Activated CD8-positive, alpha-beta T cell treated with anti-CD3 and anti-CD28 coated beads, Interleukin-2, amount 10 ng/mL, durations not matched to agents 7 days and 5 days (primary cell): ENCODE measurements at regions not wholly inside any gene's neighbourhood (a gene's known extent, or its start where the extent isn't known, plus 50 kb on each side); places are given as distances from the start of the nearest gene placed in this dataset.

ENCODE experiments used
- ATAC-seq: fragments of 150-1000 bp; cut with Tn5 transposase; one replicate; pipeline ENCODE4 v1.10.0; 2021; ENCODE audit warnings: moderate library complexity
- CTCF ChIA-PET: fragments of 350-600 bp; sonication (Branson Sonifier 250); formaldehyde crosslinking; loops from one replicate; lab custom pipeline; 2021; ENCODE audit warnings: antibody characterized with exemption; lab: Charles Lee
- POLR2A ChIA-PET: fragments of 350-600 bp; sonication (Branson Sonifier 250); formaldehyde crosslinking; loops from one replicate; lab custom pipeline; 2021; ENCODE audit warnings: antibody characterized with exemption; lab: Charles Lee
- DNase-seq: peaks from one replicate; pipeline ENCODE4 v3.0.0-alpha.2; 2020
- H3K27ac Mint-ChIP-seq: one replicate; pipeline ENCODE4 v1.8.0; 2021; ENCODE audit warnings: mild to moderate bottlenecking, mixed read lengths
- H3K27me3 Mint-ChIP-seq: one replicate; pipeline ENCODE4 v1.8.0; 2021; ENCODE audit warnings: low read depth, mixed read lengths
- H3K36me3 Mint-ChIP-seq: one replicate; pipeline ENCODE4 v1.8.0; 2021; ENCODE audit warnings: low read depth, mixed read lengths
- H3K4me1 Mint-ChIP-seq: one replicate; pipeline ENCODE4 v1.8.0; 2021; ENCODE audit warnings: low read depth, mixed read lengths
- H3K4me3 Mint-ChIP-seq: one replicate; pipeline ENCODE4 v1.8.0; 2021; ENCODE audit warnings: mild to moderate bottlenecking, mixed read lengths
- H3K9me3 Mint-ChIP-seq: one replicate; pipeline ENCODE4 v1.8.0; 2022; ENCODE audit warnings: mixed read lengths; ENCODE audit not compliant: insufficient read depth

- Mint-ChIP-seq H3K4me3 (no peak overlapping the region), H3K36me3 (no peaks in the 10 kb centered on the region), H3K4me1 (no peaks in the 10 kb centered on the region), H3K27ac (no peak overlapping the region), H3K9me3 (peaks cover 7% of the 10 kb centered on the region), H3K27me3 (no peaks in the 10 kb centered on the region)
- ChIA-PET POLR2A (no interaction called here), CTCF (no interaction called here)
- no peak for ATAC-seq
- no peak for DNase-seq
Measured at GRCh38 chr5:153079396-153079795, 411.1 kb upstream of the GRIA1 start.

DNA sequence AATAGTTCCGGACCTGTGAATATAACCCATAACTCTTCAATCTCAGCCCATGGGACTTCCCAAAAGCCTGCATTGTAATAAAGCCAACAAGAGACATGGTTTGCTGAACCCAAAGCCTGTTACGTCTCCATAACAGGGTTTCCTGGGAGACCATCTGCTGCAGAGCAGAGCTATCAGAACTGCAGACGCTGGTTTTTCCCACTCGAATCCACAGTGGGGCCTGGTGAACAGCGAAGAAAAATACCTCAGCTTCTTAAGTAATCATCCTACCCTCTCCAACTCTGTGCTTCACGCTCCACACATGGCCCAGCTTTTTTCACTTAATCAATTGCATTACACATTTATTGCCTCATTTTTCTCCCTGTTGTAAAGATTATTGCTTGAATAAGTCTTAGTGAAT lies 409.5 kb upstream of the GRIA1 start:
- no peaks in the 10 kb centered on the region for H3K36me3 Mint-ChIP-seq
- no peak for ATAC-seq
- DNase-seq: no peak
- no peaks in the 10 kb centered on the region for H3K4me1 Mint-ChIP-seq
- ChIA-PET CTCF (no interaction called here), POLR2A (no interaction called here)
- no peak overlapping the region for H3K4me3 Mint-ChIP-seq
- H3K27me3 Mint-ChIP-seq: no peaks in the 10 kb centered on the region
- H3K9me3 Mint-ChIP-seq: peaks cover 7% of the 10 kb centered on the region
- no peak overlapping the region for H3K27ac Mint-ChIP-seq

GRCh38 chr5:153081385-153081784 lies 409.1 kb upstream of the GRIA1 start:
- no peaks in the 10 kb centered on the region for H3K4me1 Mint-ChIP-seq
- ChIA-PET CTCF (no interaction called here), POLR2A (no interaction called here)
- DNase-seq (no peak), ATAC-seq (no peak)
- no peak overlapping the region for H3K27ac Mint-ChIP-seq
- no peaks in the 10 kb centered on the region for H3K36me3 Mint-ChIP-seq
- no peak overlapping the region for H3K4me3 Mint-ChIP-seq
- H3K27me3 Mint-ChIP-seq: no peaks in the 10 kb centered on the region
- peaks cover 7% of the 10 kb centered on the region for H3K9me3 Mint-ChIP-seq

DNA sequence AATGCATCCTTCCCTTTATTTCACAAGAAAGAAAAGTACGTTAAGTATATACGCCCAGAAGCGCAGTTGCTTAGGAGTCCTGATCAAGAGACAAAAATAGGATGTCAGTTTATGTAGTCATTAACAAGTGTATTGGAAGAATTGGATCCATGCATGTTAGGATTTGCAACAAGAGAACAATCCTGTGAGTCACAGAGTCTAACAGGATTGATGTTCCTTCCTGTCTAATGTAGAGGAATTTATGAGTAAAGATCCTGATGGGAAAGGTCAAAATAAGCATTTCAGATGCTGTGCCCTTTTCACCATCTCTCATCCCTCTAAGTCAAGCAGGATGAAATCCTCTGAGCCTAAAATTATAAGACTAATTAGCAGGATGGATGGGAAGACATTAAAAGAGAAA lies 406.0 kb upstream of the GRIA1 start:
- Mint-ChIP-seq H3K4me1 (no peaks in the 10 kb centered on the region), H3K36me3 (no peaks in the 10 kb centered on the region), H3K9me3 (no peaks in the 10 kb centered on the region), H3K27ac (no peak overlapping the region), H3K27me3 (no peaks in the 10 kb centered on the region), H3K4me3 (no peak overlapping the region)
- ChIA-PET POLR2A (no interaction called here), CTCF (no interaction called here)
- DNase-seq: no peak
- ATAC-seq: no peak

DNA sequence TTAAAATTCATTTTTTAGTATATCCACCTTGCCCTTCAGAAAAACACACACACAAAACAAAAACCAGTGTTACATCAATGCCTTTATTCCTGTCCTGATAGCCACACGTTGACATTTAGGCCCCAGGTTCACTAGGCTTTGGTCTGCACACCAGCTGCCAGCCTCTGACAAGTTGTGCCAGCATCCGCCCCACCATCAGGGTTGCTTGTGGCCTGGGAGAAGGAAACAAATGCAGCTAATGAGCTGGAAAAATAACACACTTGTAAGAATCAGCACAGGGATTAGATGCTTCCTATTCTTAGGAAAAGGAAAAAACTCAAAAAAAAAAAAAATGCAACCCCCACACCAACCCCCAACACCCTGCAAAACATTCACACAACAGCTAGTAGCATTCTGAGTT lies 404.0 kb upstream of the GRIA1 start:
- no peak for DNase-seq
- Mint-ChIP-seq H3K27ac (no peak overlapping the region), H3K9me3 (no peaks in the 10 kb centered on the region), H3K27me3 (no peaks in the 10 kb centered on the region), H3K4me3 (no peak overlapping the region), H3K36me3 (no peaks in the 10 kb centered on the region), H3K4me1 (no peaks in the 10 kb centered on the region)
- POLR2A ChIA-PET: no interaction called here
- CTCF ChIA-PET: no interaction called here
- no peak for ATAC-seq

DNA sequence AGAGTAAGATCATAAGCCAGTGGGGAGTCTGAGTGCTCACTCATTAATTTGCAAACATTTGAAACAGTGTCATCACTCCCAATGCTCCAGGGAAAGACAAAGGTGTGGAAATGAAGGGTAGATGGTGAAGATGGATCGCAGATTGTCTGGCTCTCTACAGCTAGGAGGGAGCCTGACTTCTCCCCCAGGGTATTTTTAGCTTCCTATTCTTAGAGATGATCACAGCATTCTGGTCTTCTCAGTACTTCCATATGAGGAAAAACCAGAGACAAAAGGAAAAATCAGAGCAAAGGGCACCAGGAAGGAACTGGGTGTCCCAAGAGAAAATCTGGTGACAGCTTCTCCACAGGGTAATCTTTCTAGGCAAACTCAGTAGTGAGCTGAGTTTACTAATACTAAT lies 401.9 kb upstream of the GRIA1 start:
- ATAC-seq: no peak
- peaks cover 2% of the 10 kb centered on the region for H3K4me1 Mint-ChIP-seq
- H3K4me3 Mint-ChIP-seq: no peak overlapping the region
- H3K27ac Mint-ChIP-seq: no peak overlapping the region
- CTCF ChIA-PET: no interaction called here
- H3K27me3 Mint-ChIP-seq: no peaks in the 10 kb centered on the region
- no peak for DNase-seq
- no peaks in the 10 kb centered on the region for H3K36me3 Mint-ChIP-seq
- POLR2A ChIA-PET: no interaction called here
- H3K9me3 Mint-ChIP-seq: no peaks in the 10 kb centered on the region

DNA sequence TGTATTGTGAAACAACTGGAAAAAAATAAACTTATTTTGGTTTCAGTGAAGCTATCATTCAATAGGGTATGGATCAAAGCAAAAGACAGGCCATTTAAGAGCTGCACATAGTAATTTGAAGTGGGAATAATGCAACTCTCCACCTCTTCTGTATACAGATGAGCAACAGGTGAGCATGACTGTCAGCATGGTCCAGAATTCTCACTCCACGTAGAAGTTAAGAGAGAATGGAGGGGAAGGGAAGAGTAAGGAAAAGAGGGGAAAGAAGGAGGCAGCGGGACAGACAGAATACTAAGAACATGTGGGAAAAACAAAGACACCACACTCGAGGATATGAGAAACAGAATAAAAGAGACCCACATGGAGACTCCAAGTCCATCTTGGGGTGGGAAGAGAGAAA lies 396.1 kb upstream of the GRIA1 start:
- POLR2A ChIA-PET: no interaction called here
- H3K4me1 Mint-ChIP-seq: peaks cover 2% of the 10 kb centered on the region

DNA sequence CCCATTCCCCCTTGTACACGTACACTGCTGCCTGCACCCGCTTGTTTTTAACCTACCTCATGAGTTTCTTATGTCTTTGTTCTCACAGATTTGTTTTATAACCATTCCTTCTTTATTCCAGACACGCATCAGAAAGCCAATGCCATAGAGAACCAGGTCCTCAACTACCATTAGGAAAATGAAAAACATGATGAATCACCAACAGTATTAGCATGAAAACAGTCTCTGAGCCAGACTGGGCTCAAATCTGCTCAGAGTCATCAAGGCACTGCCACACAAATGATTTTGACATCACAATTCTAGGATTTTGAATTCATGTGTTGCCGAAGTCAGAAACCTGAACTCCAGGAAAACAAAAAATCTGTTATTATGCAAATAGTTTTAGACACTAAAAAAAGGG lies 394.1 kb upstream of the GRIA1 start:
- ATAC-seq: no peak
- H3K27me3 Mint-ChIP-seq: no peaks in the 10 kb centered on the region
- ChIA-PET CTCF (no interaction called here), POLR2A (no interaction called here)
- H3K36me3 Mint-ChIP-seq: no peaks in the 10 kb centered on the region
- peaks cover 2% of the 10 kb centered on the region for H3K4me1 Mint-ChIP-seq
- no peak overlapping the region for H3K4me3 Mint-ChIP-seq
- no peaks in the 10 kb centered on the region for H3K9me3 Mint-ChIP-seq
- H3K27ac Mint-ChIP-seq: no peak overlapping the region
- no peak for DNase-seq

More for the DNA sequence above, 396.1 kb upstream of the GRIA1 start:
- no peak for ATAC-seq
- no peaks in the 10 kb centered on the region for H3K36me3 Mint-ChIP-seq
- H3K27ac Mint-ChIP-seq: no peak overlapping the region
- no peak overlapping the region for H3K4me3 Mint-ChIP-seq
- CTCF ChIA-PET: no interaction called here
- no peaks in the 10 kb centered on the region for H3K27me3 Mint-ChIP-seq
- no peaks in the 10 kb centered on the region for H3K9me3 Mint-ChIP-seq
- DNase-seq: no peak

DNA sequence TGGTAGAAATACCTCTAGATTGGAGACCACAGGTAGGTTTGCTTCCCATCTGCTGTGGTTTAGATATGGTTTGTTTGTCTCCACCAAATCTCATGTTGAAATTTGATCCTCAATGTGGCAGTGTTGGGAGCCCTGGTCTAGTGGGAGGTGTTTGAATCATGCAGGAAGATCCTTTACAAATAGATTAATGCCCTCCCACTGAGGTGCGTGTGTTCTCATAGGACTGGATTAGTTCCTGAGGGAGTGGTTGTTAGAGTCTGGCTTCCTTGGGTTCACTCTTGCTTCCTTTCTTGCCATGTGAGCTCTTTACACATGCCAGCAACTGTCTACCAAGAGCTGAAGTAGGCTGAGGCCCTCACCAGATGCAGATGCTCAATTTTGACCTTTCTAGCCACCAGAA lies 391.1 kb upstream of the GRIA1 start:
- DNase-seq (no peak), ATAC-seq (no peak)
- ChIA-PET POLR2A (no interaction called here), CTCF (no interaction called here)
- Mint-ChIP-seq H3K4me3 (no peak overlapping the region), H3K9me3 (no peaks in the 10 kb centered on the region), H3K36me3 (no peaks in the 10 kb centered on the region), H3K4me1 (no peaks in the 10 kb centered on the region), H3K27me3 (no peaks in the 10 kb centered on the region), H3K27ac (no peak overlapping the region)

GRCh38 chr5:153101235-153102180 lies 389.0 kb upstream of the GRIA1 start:
- H3K27ac Mint-ChIP-seq: no peak overlapping the region
- H3K9me3 Mint-ChIP-seq: no peaks in the 10 kb centered on the region
- H3K36me3 Mint-ChIP-seq: no peaks in the 10 kb centered on the region
- DNase-seq: no peak
- CTCF ChIA-PET: no interaction called here
- no peaks in the 10 kb centered on the region for H3K27me3 Mint-ChIP-seq
- POLR2A ChIA-PET: no interaction called here
- H3K4me3 Mint-ChIP-seq: no peak overlapping the region
- ATAC-seq: no peak
- H3K4me1 Mint-ChIP-seq: no peaks in the 10 kb centered on the region

DNA sequence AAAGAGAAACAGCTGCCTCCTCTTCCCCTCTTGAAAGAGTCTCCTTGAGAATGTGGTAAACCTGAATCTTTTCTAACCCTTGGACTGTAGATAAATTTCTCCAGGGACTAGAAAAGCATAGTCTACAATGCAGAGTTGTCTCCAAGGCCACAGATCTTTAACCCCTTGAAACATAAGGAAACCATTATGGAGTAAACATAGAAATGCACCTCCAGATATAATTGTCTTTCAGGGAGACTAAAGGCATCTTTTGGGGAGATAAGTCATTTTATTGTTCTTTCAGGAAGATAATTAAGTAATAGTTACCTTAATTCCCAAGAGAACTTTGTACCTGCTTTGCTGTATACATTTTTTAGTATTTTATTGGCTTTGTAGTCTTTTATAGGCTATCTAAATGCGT lies 373.6 kb upstream of the GRIA1 start:
- Mint-ChIP-seq H3K27me3 (no peaks in the 10 kb centered on the region), H3K4me3 (no peak overlapping the region), H3K36me3 (no peaks in the 10 kb centered on the region), H3K9me3 (no peaks in the 10 kb centered on the region), H3K27ac (no peak overlapping the region), H3K4me1 (no peaks in the 10 kb centered on the region)
- POLR2A ChIA-PET: no interaction called here
- CTCF ChIA-PET: no interaction called here
- ATAC-seq (no peak), DNase-seq (no peak)

DNA sequence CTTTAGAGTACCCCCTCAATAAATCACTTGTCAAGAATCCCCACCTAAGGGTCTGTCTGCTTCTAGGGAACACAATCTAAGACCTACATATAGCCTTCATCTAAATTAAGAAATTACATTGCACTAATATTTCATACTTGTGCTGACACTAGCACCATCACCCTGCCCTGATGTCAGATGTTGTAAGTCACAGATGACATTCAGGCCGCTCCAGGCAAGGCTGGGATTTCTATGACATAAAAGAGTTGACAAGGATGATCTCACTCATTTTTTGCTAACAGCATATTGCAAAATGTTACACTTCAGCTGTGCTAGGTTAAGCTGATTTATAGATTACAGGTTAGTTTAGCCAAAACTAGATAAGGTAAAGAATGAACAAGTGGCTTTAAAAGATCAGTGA lies 372.5 kb upstream of the GRIA1 start:
- ATAC-seq: no peak
- no peak overlapping the region for H3K27ac Mint-ChIP-seq
- H3K36me3 Mint-ChIP-seq: no peaks in the 10 kb centered on the region
- DNase-seq: no peak
- H3K4me3 Mint-ChIP-seq: no peak overlapping the region
- H3K9me3 Mint-ChIP-seq: no peaks in the 10 kb centered on the region
- CTCF ChIA-PET: no interaction called here
- POLR2A ChIA-PET: no interaction called here
- no peaks in the 10 kb centered on the region for H3K4me1 Mint-ChIP-seq
- H3K27me3 Mint-ChIP-seq: no peaks in the 10 kb centered on the region

GRCh38 chr5:153122403-153122802 lies 368.1 kb upstream of the GRIA1 start:
- Mint-ChIP-seq H3K4me1 (no peaks in the 10 kb centered on the region), H3K4me3 (no peak overlapping the region), H3K36me3 (no peaks in the 10 kb centered on the region), H3K9me3 (no peaks in the 10 kb centered on the region), H3K27me3 (no peaks in the 10 kb centered on the region), H3K27ac (no peak overlapping the region)
- no peak for DNase-seq
- ChIA-PET CTCF (no interaction called here), POLR2A (no interaction called here)
- no peak for ATAC-seq
